ENCODE measurements at regions not wholly inside any gene's neighbourhood (a gene's known extent, or its start where the extent isn't known, plus 50 kb on each side); places are given as distances from the start of the nearest gene placed in this dataset.

GRCh38 chr5:74576941-74577456, 63.5 kb downstream of the ENC1 start:
- DNase-seq (ENCODE audit: low read depth, low spot score): no peak

- no peak for DNase-seq (ENCODE audit: low read depth, low spot score)
These were observed 64.6 kb downstream of the ENC1 start for GRCh38 chr5:74575741-74576538.

DNA sequence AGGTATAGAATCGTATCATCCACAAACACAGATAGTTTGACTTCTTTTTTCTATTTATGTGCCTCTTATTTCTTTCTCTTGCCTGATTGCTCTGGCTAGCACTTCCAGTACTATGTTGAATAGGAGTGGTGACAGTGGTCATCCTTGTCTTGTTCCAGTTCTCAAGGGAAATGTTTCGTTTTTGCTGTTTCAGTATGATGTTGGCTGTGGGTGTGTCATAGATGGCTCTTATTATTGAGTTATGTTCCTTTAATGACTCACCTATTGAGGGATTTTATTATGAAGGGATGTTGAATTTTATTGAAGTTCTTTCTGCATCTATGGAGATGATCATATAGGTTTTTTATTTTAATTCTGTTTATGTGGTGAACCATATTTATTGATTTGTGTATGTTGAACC, 70.3 kb downstream of the ENC1 start:
- no peak for DNase-seq (ENCODE audit: low read depth, low spot score)

DNA sequence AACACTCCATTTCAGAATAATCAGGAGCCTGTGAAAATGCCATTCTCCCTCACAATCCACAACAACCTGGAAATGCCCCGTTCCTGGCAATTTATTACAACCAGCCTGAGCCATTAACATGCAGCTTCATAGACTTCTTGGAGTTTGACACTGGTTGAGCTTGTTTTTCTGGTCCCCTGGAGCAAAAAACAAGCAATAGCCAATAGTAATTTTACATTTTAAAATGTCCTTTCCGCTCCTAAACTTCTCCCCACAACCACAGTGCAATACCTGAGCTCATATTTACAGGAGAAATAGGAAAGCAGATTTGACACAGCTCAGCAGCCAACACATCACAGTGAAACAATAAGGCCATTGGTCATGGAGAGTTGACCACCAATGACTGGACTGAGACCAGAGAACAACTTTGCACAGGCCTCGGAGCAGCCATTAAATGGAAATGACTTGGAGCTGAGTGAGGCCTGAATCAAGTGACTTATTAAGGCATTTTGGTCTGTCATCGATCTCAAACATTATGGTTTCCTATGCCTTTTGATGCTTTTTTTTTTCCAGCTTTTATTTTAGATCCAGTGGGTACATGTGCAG, 73.0 kb downstream of the ENC1 start:
- no peak for DNase-seq (ENCODE audit: low read depth, low spot score)

GRCh38 chr5:74562122-74562521, 78.4 kb downstream of the ENC1 start:
- DNase-seq (ENCODE audit: low read depth, low spot score): no peak

DNA sequence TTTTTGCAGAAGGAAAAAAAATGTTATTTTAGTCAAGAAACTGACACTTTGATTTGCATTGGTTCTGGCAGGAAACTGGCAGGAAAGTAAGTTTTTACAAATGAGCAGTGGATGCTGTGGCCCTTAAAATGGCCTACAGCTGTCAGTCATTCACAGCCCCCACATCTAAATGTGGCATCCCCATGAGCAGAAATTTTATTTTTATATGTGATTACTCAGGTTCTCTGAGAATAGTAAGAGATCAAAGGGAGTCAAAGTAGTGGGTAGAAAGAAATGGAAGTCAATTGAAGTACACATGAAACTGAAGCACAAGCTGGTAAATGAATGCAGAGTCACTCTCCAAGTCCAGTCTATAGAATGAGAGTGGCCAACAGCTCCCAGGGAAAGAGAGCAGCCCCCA, 80.3 kb downstream of the ENC1 start:
- no peak for DNase-seq (ENCODE audit: low read depth, low spot score)

DNA sequence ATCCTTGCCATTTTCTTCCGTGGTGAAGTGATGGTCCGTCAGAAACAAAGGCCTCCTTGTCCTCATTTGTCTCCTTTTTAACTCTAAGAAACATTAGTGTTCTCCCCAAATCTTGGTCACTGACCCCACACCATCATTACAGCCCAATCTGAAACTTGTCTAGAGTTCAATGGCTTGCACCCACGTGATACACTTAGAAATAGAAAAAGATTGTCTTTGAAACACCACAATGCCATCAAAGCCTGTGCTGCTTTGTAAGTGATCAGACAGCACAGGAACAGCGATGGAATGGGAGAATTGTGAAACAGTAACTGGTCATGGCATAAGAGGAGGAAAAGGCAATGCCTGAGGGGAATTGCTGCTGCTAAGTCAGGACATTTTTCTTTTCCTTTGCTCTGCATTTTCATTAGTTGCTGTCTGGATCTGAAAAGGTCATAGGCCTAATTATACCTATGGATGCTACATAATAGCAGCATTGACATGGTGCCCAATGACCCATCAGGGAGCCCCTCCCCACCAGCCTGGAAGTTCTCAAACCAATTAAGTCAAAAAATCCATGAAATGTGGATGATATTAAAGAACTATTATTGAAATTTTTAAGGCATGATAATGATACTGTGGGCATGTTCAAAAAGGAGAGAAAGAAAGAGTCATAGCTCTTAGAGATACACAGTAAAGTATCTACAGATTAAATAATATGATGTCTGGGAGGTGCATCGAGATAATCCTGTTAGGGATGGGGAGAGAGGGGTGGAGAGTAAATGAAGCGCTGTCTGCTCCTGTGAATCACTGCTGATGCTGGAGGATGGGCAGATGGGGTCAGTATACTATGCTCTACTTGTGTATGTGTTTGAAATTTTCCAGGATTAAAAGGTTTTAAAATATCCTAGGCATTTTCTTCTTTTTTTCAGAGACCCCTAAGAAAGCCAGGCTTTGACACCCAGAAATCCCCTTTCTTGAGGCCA, 83.6 kb downstream of the ENC1 start:
- DNase-seq (ENCODE audit: low read depth, low spot score): no peak

- no peak for DNase-seq (ENCODE audit: low read depth, low spot score)
These were observed 84.5 kb downstream of the ENC1 start for GRCh38 chr5:74556006-74556405.

DNA sequence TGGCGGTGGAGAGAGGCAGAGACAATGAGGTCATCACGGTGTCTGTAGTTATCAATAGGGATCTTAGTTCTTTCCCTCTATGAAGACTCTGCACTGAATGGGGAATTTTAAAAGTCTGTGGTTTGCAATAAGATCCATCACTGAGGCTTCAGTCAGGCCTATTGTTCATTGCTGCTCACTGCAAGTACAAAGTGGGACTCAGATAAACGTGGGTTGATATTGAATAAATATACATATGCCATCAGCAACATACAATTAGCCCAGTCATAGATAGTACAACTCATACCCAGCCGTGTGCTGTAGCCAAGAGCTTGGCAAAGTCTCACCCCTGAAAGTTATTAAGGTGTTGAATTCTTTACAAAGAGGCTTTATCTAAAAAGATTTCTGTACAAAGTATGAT, 88.4 kb downstream of the ENC1 start:
- DNase-seq (ENCODE audit: low read depth, low spot score): no peak

DNA sequence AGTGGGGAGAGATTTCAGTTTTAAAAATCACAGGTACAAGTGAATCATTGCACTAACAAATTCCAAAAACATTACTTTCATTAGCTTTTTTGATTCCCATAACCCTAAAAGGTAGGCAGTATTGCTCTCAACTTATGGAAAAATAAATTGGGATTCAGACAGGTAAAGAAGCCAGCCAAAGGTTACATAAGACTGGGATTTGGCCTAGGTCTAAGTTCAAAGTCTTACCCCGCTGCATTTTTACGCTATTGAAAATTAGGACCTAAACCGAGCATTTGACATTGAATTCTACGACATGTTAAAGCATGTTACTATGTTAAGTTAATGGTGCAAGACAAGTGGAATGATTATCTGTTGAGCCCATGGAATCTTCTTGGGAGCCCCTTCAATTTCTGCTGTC, 89.6 kb downstream of the ENC1 start:
- DNase-seq (ENCODE audit: low read depth, low spot score): no peak

DNA sequence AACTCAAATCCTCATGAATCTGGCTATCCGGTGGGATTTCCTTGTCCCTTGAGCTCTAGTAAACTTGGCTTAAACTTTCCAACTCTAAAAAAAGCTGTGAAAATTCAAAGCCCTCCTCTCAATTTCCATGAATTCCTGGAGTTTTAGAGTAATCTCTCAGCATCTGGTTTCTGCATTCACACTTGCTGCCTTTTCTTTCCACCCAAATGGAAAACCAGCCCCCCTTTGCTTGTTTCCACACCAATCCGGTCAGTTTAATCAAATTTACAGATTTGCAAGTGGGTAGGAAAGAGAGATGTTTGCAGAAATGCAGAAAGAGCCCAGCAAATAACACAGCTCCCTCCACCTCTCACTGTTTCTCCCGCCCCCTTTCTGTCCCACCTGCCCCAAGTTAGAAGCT, 91.1 kb downstream of the ENC1 start:
- no peak for DNase-seq (ENCODE audit: low read depth, low spot score)

DNA sequence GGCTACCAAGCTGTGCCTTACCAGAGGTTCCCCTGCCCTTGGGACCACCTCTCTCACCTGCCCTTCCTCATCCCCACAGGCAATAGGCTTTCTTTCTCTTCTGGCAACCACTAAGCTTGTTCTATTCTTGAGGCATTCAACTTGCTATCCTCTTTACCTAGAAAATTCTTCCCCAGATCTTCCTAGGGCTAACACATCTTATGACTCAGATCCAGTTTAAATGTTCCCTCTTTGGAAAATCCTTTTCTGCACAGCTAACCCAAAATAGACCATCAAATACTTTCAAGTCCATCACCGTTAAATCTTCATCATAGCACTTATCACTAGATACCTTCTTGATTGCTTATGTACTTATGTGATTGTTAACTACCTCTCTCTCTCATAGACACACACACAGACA, 93.7 kb downstream of the ENC1 start:
- no peak for DNase-seq (ENCODE audit: low read depth, low spot score)

GRCh38 chr5:74544811-74545210, 95.7 kb downstream of the ENC1 start:
- DNase-seq (ENCODE audit: low read depth, low spot score): no peak

DNA sequence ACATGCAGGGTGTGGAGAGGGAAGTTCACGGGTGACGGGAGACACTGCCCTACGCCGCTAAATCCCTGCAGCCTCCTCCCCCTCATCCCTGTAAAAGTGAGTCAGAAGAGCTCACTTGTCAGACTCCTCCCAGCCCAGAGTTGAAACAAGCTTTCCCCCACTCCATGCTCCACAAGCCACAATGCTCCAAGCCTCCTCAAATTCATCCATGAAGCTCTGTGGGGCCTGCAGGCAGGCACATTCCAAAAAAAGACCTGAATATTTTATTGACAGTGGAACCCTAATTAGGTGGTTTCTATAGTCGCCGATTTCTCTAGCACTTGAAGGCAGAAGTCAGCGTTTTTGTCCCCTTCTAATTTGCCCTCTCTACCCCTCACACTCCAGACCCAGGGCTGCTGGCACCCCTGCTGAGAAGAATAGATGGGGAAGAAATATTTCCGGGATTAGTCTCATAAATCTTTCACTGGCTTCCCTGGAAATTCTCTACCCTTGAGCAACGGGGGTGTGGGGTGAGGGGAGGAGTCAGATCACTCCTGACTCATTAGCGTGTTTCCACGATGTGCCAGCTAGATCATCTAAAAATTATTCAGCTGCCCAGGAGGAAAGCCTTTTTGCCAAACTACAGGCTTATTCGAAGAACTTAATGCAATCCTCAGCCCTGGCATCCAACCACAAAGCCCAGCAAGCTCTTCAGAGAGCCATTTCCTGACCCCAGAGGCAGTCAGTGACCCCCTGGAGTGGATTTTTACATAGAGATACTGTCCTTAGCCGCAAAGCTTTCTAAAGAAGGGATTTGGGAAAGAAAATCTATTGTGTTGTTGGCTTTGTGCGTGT, 97.1 kb downstream of the ENC1 start:
- peak; percentile 54 for DNase-seq (ENCODE audit: low read depth, low spot score)

GRCh38 chr5:74542482-74542881, 98.0 kb downstream of the ENC1 start:
- DNase-seq (ENCODE audit: low read depth, low spot score): no peak

DNA sequence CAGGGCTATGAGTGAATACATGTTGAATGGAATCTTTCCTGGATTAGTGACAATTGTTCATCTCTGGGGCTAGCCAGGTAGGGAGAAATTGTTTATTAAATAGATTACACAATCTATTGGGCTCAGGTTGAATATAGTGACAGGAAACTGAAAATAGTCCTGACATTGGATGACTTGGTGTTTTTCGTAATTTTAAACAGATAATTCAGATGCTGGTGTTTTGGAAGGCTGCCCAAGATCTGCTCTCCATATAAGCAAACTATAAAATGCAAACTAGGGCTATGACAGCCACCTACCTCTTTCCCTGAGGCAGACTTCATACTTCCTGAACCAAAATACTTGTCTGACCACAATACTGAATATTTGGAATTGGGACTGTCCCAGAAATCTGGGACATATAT, 99.1 kb downstream of the ENC1 start:
- DNase-seq (ENCODE audit: low read depth, low spot score): no peak

GRCh38 chr5:74540622-74541021, 99.9 kb downstream of the ENC1 start:
- no peak for DNase-seq (ENCODE audit: low read depth, low spot score)

DNA sequence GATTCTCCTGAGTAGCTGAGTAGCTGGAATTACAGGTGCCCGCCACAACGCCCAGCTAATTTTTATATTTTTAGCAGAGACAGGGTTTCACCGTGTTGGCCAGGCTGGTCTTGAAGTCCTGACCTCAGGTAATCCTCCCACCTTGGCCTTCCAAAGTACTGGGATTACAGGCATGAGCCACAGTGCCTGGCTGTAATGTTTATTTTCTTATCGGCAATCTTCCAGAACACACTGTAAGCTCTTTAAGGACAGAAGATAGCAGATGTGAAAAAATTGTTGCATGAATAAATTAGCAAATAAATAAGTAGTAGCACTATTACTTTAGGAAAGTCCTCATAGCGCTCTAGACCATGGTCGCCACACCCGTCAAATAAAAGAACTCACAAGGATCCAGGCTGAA, 100.5 kb downstream of the ENC1 start:
- DNase-seq (ENCODE audit: low read depth, low spot score): no peak

- DNase-seq (ENCODE audit: low read depth, low spot score): peak; percentile 53
These were observed 102.3 kb downstream of the ENC1 start for GRCh38 chr5:74538206-74538661.

GRCh38 chr5:74536658-74537057, 103.9 kb downstream of the ENC1 start:
- DNase-seq (ENCODE audit: low read depth, low spot score): no peak

DNA sequence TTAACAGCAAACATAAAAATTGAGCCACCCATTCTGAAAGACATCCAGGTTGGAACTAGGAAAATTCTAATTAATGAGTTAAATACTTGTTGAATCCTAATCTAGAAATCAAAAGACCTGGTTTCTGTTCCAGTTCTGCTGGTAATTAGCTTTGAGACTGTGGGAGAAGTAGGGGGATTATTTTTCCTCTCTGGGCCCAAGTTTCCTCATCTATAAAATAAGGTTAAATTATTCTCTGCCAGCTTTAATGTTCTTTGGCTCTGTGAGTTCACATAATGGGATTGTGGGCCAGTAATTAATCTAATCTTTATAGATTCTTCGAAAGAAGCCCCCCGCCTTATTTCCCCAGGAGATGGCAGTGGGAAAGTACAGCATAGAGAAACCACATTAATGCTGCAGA, 104.6 kb downstream of the ENC1 start:
- DNase-seq (ENCODE audit: low read depth, low spot score): no peak

Measured in smooth muscle cell of the brain vasculature (primary cell).